HCT116 (cell line): ENCODE measurements at regions not wholly inside any gene's neighbourhood (a gene's known extent, or its start where the extent isn't known, plus 50 kb on each side); places are given as distances from the start of the nearest gene placed in this dataset.

ENCODE experiments used
- ELF1 ChIP-seq: IDR thresholded peaks from 2 replicates; pipeline ENCODE4 v1.6.1; 2012; ENCODE audit warnings: low read depth, borderline replicate concordance
- EZH2 ChIP-seq: fragments of 200-600 bp; sonication (generic); IDR thresholded peaks from 2 replicates; pipeline ENCODE4 v1.6.1; 2017; ENCODE audit warnings: antibody characterized with exemption, mixed run types
- POLR2A ChIP-seq: IDR thresholded peaks from 2 replicates; pipeline ENCODE4 v1.7.0; 2011; ENCODE audit warnings: borderline replicate concordance; ENCODE audit not compliant: insufficient read depth, insufficient read length; ENCODE audit errors: extremely low read depth
- SRF ChIP-seq: IDR thresholded peaks from 2 replicates; pipeline ENCODE4 v1.6.1; 2012; ENCODE audit warnings: low read depth
- TF ChIP-seq, protein P1 (sequence below), 3 experiments: fragments of 200-600 bp in 1 of 3; sonication (generic) in 1 of 3; IDR thresholded peaks in 2 of 3; conservative IDR thresholded peaks in 1 of 3; 2 replicates each; pipeline ENCODE4 v1.5.1; 2012 to 2017; ENCODE audit warnings: low read depth in 2 of 3, low read length in 2 of 3, antibody characterized with exemption in 1 of 3, borderline replicate concordance in 1 of 3, control low read depth in 1 of 3, mild to moderate bottlenecking in 1 of 3, mixed read lengths in 1 of 3, mixed run types in 1 of 3, moderate library complexity in 1 of 3; ENCODE audit not compliant: insufficient read depth in 1 of 3

GRCh38 chr4:23629421-23629820, 260.4 kb downstream of the PPARGC1A start:
- TF ChIP-seq ELF1 (no peak), POLR2A (no peak), EZH2 (no peak), SRF (no peak)
- TF ChIP-seq, protein P1, sequence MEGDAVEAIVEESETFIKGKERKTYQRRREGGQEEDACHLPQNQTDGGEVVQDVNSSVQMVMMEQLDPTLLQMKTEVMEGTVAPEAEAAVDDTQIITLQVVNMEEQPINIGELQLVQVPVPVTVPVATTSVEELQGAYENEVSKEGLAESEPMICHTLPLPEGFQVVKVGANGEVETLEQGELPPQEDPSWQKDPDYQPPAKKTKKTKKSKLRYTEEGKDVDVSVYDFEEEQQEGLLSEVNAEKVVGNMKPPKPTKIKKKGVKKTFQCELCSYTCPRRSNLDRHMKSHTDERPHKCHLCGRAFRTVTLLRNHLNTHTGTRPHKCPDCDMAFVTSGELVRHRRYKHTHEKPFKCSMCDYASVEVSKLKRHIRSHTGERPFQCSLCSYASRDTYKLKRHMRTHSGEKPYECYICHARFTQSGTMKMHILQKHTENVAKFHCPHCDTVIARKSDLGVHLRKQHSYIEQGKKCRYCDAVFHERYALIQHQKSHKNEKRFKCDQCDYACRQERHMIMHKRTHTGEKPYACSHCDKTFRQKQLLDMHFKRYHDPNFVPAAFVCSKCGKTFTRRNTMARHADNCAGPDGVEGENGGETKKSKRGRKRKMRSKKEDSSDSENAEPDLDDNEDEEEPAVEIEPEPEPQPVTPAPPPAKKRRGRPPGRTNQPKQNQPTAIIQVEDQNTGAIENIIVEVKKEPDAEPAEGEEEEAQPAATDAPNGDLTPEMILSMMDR (IDR thresholded peaks at IDR 0.05 in 2 of 3, conservative IDR thresholded peaks at IDR 0.05 in 1 of 3; ENCODE audit: borderline replicate concordance in 1 of 3, insufficient read depth in 1 of 3, low read depth in 2 of 3, low read length in 2 of 3): no peak
